ENCODE measurements at regions not wholly inside any gene's neighbourhood (a gene's known extent, or its start where the extent isn't known, plus 50 kb on each side); places are given as distances from the start of the nearest gene placed in this dataset.
"Not testable (repeated sequence)": the region's sequence is repeated elsewhere in the genome, so short reads cannot be mapped to it uniquely, and the experiment has no call there.

DNA sequence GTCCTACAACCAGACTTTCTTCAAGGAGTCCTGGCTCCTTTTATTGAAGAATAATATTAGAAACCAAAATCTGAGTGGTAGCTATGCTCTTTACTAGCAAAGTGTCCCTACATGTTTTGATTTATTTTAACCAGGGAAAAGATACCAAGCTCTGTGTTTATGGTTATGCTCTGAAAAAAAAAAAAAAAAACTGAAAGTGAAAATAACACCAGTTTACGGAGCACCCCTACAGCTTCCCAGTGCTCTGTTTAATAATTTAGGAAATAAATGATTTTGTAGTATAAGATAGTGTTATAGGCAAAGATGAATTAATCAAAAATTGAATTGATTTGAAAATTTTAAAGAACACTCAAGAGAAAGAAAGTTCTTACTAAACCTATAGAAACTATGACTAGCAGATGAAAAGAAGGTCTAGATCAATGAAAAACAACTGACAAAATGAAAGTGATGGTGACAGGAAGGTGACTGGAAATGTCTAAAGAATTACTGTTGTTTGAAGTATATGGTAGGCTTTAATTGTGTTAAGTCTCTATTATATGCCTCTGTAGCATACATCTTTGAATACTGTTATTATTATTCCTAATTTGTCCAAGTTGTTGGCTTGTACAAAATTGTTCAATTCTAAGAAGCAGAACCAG is 1698.4 kb upstream of the PCDH10 start:
- no peak for DNase-seq (ENCODE audit: low spot score)

DNA sequence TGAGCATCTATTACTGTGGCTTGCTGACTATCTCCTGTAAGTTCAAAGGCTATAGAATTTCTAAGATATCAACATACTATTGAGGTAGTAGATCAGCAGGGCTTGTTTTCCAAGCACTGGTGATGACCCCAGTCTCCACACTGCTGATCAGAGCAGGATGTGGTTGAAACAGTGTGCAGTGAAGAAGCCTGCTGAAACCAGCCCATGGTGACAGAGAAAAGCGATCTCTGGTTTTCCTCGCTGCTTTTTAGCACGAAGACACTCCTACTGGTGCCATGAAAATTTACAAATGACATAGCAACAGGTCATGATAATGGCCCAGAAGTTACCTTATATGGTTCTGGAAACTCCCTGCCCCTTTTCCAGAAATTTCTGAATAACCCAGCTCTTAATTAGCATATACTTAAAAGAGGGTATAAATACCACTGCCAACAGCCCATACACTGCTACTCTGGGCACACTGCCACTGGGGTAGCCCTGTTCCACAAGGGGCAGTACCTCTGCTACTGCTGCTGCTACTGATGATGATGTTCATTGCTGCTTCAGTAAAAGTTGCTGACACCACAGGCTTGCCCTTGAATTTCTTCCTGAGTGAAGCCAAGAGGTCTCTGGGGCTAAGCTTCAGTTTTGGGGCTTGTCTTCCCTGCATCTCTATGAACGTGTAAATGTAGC is 1689.5 kb upstream of the PCDH10 start:
- no peak for DNase-seq (ENCODE audit: low spot score)

DNA sequence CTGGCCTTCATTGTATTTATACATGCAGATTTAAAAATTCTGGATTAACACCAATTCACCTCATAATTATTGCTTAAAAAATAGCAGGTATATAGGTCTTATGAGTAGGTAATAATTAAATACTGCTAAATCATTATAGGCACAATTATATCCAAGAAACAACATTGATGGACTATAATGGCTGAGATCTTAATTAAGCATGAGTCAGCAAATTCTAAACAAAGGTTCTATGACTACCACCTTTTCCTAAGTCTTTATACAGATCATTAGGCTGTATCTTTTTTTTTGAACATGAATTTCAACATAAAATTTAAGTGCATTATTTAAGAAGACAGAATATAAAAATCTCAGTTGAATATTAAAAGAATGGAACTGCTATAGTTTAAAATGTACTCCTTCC is 1678.7 kb upstream of the PCDH10 start:
- DNase-seq (ENCODE audit: low spot score), result no peak

DNA sequence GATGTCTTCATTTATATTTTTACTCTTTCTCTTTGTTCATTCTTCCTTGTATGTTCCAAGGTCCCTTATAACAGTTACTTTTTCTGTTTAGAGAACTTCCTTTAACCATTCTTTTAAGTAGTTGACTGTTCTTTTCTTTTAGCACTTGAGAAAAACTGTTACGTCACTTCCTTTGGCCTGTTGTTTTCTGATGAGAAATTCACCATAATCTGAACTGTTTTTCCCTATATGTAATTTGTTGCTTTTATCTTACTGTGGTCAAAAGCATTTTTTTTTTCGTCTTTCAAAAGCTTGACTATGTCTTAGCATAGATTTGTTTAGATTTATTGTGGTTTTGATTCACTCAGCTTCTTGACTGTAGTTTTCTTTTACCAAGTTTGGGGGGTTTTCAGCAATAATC is 1660.3 kb upstream of the PCDH10 start:
- DNase-seq (ENCODE audit: low spot score), result peak; percentile 33

DNA sequence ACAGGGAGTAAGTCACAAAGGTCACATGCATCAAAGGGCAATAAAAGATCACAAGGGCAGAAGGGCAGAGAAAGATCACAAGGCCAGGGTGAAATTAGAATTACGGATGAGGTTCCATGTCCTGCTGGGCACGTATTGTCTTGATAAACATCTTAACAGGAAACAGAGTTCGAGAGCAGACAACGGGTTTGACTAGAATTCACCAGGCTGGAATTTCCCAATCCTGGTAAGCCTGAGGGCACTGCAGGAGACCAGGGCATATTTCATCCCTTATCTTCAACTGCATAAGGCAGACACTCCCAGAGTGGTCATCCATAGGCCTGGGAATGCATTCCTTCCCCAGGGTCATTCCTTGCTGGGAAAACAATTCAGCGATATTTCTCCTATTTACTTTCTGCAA is 1652.9 kb upstream of the PCDH10 start:
- not testable (repeated sequence) for DNase-seq (ENCODE audit: low spot score)

DNA sequence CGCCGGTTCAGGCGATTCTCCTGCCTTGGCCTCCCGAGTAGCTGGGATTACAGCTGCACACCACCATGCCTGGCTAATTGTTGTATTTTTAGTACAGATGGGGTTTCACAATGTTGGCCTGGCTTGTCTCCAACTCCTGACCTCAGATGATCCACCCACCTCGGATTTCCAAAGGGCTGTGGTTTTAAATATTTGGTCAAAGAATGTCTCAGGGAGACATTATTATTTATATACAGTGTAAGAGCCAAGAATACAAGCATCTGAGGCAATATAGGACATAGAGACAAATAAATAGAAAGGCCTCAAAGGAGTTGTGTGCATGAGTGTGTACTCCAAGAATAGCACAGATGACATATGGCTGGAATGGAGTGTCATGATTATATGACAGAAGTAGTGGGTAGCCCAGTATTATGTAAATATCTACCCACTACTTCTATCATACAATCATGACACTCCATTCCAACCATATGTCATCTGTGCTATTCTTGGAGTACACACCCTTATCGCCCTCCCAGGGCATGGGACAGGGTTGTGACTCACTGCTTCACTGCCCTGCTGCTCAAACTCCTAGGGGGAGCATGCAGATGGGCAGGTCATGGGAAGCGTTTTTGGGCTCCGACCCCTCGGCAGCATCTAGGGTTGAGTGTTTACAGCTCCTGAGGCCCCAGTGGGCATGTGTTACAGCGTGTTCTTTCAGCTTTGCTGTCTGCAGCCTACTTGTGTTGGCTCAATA is 1649.8 kb upstream of the PCDH10 start:
- no peak for DNase-seq (ENCODE audit: low spot score)

DNA sequence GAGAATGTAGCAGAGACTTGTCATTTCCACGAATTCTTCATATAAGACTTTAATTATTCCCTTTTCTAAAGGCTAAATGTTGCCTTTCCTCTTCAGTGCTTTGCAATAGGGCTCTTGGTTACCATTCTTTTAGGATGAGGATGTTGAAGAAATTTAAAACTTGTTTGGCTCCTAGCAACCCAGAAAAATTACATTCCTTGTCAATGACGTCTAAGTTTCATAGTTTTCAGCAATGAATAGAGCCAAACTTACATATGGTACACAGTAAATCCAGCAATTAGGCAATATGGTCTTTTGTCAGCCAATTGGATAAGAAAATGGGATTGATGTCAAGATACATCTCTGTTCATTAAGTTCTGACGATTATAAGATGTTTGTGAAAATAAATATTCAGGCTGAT is 1639.6 kb upstream of the PCDH10 start:
- DNase-seq (ENCODE audit: low spot score), result no peak

DNA sequence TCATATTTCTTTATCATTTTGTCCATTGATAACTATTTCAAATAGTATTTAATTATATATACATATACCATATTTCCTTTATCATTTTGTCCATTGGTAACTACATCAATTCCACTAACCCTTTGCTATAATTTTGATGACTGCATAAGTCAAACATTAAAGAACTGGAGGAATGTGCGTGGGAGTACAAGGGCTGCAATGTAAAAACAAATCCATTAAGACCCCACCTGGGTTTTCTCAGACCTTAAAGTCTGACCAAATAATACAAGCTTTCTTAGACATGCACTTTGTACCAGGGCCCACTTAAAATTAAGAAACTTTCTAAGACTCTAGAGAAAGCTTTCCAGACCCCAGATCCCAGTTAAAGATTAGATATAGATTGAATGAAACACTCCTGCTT is 1622.4 kb upstream of the PCDH10 start:
- no peak for DNase-seq (ENCODE audit: low spot score)

DNA sequence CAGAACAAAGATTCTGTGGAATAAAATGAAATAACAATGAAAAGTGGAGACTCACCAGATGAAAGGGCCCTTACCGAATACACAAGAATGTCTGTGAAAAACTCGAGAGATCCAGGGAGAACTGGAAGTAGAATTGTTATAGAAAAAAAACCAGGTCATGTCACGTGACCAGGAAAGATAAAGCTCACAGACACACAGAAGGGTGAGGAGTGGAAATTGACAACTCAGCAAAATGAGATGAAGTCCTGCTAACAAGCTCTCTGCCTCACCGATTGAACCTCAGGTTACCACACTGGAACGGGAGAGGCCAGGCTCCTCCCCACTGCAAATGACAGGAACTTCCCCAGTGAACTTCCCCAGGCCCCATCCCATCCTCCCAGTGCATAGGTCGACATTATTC is 1618.0 kb upstream of the PCDH10 start:
- no peak for DNase-seq (ENCODE audit: low spot score)

DNA sequence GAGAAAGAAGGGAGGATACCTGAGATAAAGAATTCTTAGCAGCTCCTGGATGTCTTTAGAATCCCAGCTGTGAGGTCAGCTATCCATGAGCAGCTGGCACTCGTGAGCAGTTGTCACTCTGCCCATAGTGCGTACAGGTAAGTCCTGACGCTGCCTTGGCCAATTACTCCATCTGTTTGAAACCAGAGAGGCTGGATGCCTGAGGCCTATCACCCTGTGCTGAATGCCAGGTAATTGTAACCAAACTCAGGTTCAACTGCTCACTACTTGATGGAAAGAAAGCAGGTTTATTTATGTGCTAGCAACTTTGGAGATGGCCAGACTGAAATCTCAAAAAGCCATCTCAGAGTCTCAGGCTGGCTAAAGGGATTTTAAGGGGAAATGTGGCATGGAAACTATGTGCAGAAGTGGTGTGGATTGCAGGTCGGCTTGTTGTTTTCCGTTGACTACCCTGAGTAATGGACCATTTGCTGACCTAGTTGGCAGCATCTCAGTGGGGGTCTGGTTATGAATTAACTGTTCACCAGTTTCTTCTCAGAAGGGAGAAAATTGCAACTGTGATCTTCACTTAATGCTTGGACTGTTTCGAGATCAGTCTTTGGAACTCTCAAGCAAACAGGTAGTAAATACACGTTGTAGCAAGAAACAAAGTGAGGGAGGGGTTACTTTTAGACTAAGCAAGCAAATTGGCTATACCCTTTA is 1614.0 kb upstream of the PCDH10 start:
- DNase-seq (ENCODE audit: low spot score), result no peak

DNA sequence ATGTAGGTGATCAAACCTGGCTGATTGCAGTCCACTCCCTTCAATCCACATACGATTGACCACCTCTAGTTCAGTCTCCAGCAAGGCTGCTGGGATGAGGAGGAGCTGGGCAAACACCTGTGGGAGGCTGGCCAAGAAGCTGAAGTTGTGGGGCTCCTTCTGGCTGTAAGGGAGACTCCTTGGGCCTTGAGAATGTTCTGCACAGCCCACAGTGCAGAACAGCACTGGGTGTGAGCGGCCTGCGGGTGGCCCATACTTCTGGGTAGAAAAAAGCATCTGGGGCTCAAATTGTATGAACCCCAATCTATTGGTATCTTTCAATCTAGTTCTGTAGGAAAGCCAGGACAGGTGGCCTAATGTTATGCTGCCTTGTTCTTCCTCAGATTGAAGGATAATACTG is 1608.8 kb upstream of the PCDH10 start:
- DNase-seq (ENCODE audit: low spot score), result no peak

DNA sequence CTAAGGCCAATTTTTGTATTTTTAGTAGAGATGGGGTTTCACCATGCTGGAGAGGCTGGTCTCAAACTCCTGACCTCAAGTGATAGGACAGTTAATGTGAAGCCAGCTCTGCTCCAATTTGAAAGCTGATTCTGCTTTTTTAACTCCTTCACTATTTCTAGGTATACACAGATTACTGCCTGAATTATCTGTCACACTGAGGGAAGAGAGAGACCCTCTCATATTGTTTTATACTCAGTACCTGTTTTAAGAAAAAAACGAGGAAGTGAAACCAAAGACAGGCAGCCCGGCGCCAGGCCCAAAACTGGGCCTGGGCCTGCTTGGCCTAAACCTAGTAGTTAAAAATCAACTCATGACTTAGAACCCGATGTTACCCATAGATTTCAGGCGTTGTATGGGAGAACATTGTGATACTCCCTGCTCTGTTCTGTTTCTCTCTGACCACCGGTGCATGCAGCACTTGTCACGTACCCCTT is 1601.5 kb upstream of the PCDH10 start:
- DNase-seq (ENCODE audit: low spot score), result no peak

DNA sequence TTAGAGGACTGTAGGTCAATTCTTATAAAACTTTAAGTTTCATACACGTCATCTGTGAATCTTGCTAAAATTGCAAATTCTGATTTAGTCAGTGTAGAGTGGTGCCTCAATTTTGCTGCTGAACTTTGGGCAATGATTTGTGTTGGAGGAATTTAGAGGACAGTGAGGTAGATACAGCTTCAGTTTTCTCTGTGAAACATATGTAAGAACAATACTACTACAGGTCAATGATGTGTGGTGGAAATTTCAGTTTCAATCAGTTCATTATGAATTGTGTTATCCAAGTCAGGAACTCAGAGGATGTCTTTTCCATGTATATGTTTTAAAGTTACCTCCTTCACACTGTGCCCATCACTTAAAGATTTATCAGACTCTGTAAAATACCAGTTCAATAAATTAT is 1597.8 kb upstream of the PCDH10 start:
- no peak for DNase-seq (ENCODE audit: low spot score)

DNA sequence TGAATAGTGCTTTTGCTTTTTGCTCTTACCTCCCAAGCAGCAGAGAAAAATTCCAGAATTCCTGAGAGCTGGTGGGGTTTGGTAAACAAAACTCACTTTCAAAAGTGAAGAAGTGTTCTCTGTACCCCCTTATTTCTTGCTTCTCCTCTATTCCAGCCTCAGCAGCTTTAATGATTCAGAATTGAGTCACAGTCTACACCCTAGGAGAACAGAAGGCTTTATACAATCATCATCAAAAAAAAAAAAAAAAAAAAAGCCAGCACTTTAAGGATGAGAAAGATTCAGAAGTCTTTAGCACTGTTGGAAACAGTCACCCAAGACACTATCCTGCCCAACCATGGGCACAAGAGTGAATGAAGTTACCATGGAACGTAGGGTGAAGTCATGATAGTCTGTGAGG is 1583.1 kb upstream of the PCDH10 start:
- DNase-seq (ENCODE audit: low spot score), result no peak

DNA sequence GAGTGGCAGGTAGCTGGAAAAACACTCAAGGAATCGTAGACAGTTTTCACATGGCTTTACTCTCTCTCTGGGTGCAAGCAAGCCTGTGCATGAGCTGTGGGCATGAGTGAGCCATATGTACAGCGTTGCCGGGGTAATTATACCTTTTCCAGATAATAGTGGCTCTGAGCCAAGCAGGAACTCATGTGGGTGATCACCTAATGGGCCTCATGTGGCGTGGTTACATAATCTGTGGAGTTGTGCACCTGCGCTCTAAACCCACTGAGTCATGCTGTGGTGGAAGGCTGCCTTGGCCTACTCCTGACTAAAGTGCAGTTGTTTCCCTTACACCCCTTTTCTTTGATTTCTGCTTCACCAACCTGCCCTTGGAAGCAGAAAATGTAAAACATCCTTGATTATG is 1564.5 kb upstream of the PCDH10 start:
- DNase-seq (ENCODE audit: low spot score), result no peak

DNA sequence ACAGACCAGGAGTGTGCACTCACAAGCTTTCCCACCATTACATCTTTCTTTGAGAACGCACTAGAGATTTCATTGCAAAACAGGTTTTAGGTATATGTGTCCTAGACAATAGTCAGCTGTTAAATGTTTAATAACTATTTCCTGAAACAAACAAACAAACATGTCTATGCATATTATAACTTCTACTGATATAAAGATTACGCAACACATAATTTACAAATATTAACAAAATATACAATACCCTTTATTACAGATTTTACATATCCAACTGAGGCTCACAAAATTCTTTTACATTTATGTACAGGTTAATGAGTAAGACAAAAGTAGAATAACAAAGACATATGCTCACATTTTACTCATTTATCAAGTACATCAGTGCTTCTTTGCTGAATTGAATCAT is 1554.0 kb upstream of the PCDH10 start:
- no peak for DNase-seq (ENCODE audit: low spot score)

DNA sequence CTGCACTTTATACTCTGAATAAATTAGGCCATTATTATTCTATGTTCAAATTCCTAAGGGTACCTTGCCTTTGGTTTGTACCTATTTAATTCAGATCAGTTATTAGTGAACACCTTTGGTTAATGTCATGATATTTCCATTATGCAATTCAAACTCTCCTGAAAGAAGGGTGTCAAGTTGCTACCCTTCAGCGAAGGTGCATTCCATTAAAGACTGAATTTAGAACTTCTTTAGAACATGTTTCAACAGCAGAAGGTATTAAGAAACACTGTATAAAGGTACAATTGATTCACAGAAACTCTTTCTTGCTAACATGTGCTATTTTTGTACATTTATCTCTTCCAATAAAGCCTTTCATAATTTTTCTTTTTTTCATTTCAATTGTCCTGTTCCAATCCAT is 1545.4 kb upstream of the PCDH10 start:
- no peak for DNase-seq (ENCODE audit: low spot score)

DNA sequence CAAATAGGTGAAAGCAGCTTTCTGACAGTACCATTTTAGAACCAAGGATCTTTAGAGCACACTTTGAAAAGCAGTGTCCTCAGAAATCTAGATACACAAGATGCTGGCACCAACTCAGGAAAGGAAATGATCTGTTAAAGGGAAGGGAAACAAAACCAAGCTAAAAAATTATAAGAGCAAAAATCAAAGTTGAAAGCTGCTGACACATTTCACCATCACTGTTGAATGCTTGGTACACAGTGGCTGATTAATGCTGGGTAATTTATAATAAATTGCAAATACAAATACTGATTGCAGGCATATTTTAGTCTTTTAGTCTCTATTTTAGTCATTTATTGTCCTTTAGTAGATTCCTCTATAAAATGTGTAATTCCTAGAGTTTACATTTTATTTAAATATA is 1540.1 kb upstream of the PCDH10 start:
- no peak for DNase-seq (ENCODE audit: low spot score)

DNA sequence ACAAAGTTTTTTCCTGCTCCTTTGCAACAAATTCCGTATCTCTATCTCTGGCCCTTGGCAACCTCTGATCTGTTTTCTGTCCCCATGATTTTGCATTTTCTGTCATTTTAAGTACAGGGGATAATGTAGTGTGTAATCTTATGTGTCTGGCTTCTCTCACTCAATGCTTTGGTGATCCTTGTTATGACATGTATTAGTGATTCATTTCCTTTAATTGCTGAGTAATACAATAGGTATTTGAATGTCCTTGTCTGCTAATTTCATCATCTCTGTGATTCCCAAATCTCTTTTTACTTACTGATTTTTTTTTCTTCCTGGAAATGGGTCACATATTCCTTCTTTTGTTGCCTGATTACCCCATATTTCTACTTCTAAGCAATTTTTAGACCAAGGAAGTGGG is 1538.6 kb upstream of the PCDH10 start:
- peak; percentile 89 for DNase-seq (ENCODE audit: low spot score)

DNA sequence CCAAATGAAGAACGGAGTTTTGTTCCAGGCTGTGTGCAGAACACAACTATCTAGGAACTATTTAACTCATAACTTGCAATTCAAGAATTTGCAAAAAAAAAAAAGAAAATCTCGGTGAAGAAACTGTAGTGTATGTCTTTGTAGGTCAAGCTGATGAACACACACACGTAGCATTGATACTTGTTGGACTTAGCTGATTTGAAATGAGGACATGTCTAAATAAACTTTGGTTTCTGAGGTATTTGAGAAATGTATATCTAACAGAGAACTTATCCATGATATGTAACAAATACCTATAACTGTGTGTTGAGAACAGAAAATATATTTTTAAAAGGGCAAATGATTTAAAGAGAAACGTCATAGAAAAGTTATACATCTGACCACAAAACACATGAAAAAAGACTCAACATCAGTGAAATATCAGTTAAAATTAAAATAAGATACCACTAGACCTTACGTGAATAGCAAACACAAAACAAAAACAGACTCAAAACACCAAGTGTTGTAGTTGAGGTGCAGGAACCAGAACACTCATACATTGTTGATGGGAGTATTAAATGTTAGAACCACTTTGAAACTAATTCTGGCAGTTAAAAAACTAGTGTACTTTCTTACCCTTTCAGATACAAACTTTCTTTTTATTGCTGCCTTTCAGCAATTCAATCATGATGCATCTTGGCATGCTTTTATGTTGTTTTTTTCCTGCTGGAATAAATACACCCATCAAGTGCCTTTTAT is 1535.8 kb upstream of the PCDH10 start:
- no peak for DNase-seq (ENCODE audit: low spot score)

DNA sequence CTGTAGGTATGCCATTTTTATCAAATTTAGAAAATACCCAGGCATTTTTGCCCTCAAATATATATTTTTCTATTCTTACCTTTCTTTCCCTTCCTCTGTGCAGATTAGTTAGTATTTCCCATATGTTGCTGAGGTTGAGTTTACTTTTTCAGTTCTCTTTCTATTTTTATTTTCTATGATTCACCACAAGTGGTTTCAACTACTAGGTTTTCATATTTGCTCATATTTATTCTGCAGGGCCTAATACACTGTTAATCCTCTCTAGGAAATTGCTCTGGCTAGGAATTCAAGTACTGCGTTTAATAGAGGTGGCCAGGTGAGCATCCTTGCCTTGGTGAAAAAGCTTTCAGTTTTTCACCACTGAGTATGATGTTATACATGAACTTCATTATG is 1535.3 kb upstream of the PCDH10 start:
- DNase-seq (ENCODE audit: low spot score), result no peak

DNA sequence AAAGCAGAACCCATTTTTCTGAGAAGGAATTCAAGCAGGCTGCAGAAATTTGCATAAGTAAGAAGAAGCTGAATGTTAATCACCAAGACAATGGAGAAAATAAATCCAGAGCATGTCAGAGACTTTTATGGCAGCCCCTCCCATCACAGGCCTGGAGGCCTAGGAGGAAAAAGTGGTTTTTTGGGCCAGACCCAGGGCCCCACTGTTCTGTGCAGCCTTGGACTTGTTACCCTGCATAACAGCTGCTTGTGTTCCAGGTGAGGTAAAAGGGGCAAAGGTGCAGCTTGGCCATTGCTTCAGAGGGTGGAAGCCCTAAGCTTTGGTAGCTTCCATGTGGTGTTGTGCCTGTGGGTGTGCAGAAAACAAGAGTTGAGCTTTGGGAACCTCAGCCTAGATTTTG is 1516.2 kb upstream of the PCDH10 start:
- no peak for DNase-seq (ENCODE audit: low spot score)

All from umbilical cord (tissue), 1 donor.